Midbrain (tissue), 1 donor: ENCODE measurements at regions not wholly inside any gene's neighbourhood (a gene's known extent, or its start where the extent isn't known, plus 50 kb on each side); places are given as distances from the start of the nearest gene placed in this dataset.
"Not testable (repeated sequence)": the region's sequence is repeated elsewhere in the genome, so short reads cannot be mapped to it uniquely, and the experiment has no call there.

ENCODE experiments used
- DNase-seq: peaks from one replicate; lab custom pipeline; 2025; lab: John Stamatoyannopoulos, UW

- no peak for DNase-seq
Measured at GRCh38 chr13:70275841-70276240, 167.6 kb upstream of the KLHL1 start.

GRCh38 chr13:70255406-70255991 is 147.2 kb upstream of the KLHL1 start:
- no peak for DNase-seq

GRCh38 chr13:70253834-70254233 is 145.6 kb upstream of the KLHL1 start:
- DNase-seq = no peak

DNA sequence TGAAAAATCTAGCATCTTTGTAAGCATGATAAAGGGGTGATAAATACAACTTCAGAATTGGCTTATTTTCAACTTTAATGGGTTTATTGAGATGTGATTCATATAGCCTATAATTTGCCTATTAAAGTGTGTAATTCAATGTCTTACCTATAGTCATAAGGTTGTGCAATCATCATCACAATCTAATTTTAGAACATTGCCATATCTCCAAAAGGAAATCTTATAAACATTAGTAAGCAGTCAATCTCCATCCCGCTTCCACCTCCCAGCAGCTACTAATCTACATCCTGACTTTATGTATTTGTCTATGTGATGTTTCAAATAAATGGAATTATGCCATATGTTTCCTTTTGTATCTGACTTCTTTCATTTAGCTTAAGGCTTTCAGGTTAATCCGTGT is 145.2 kb upstream of the KLHL1 start:
- DNase-seq = no peak

DNA sequence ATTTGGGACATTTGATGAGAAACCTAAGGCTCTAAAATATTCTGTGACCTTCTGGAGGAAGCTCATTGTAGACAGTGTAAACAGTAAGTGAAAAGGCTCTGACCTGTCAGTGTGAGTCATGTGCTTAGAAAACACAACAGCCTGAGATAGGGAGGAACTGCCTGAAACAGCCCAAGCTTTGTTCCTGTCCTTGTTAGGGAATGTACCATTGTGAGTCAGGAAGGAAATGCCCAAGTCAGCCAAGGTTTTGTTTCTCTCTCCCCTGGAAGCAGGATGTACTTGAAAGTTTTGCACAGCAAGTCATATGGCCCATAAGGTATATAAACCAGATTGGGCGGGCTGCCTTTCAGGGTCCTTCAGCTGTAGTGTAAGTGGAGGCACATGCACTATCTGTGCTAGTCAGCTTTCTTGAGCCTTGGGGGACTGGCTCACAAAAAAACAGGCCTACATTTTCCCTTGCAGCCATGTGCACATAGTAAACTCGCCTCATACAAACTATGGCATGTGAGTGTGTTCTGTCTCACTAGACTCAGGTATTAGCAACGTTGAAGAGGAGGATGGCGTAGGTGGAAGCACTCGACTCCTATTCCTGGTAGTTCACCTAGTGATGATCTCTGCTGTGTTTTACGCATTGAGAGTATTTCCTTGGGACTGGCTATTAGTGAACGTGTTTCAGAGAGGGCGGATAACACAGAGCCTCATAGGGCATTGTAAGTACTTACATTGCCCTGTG is 141.2 kb upstream of the KLHL1 start:
- DNase-seq = no peak

DNA sequence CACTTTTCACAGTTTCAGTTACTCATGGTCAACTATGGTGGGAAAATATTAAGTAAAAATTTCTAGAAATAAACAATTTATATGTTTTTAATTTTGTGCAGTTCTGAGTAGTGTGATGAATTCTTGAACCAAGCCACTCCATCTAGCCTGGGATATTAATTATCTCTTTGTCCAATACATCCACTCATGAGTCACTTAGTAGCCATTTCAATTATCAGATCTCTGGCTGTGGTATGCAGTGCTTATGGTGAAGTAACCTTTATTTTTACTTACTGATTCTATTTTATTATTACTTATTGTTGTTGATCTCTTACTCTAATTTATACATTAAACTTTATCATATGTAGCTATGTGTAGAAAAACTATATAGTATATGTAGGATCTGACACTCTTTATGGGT is 128.9 kb upstream of the KLHL1 start:
- DNase-seq = no peak

- DNase-seq = no peak
Measured at GRCh38 chr13:70235565-70235964, 127.3 kb upstream of the KLHL1 start.

GRCh38 chr13:70223911-70224310 is 115.7 kb upstream of the KLHL1 start:
- DNase-seq = no peak

GRCh38 chr13:70222926-70223325 is 114.7 kb upstream of the KLHL1 start:
- DNase-seq = no peak

- no peak for DNase-seq
Measured at GRCh38 chr13:70218618-70219017, 110.4 kb upstream of the KLHL1 start.

DNA sequence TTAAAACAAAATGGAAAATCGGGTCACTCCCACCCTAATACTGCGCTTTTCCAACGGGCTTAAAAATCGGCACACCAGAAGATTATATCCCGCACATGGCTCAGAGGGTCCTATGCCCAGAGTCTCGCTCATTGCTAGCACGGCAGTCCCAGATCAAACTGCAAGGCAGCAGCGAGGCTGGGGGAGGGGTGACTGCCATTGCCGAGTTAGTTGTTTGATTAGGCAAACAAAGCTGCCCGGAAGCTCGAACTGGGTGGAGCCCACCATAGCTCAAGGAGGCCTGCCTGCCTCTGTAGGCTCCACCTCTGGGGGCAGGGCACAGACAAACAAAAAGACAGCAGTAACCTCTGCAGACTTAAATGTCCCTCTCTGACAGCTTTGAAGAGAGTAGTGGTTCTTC is 100.7 kb upstream of the KLHL1 start:
- DNase-seq = not testable (repeated sequence)

- DNase-seq = no peak
Measured at GRCh38 chr13:70206671-70207070, 98.4 kb upstream of the KLHL1 start.

DNA sequence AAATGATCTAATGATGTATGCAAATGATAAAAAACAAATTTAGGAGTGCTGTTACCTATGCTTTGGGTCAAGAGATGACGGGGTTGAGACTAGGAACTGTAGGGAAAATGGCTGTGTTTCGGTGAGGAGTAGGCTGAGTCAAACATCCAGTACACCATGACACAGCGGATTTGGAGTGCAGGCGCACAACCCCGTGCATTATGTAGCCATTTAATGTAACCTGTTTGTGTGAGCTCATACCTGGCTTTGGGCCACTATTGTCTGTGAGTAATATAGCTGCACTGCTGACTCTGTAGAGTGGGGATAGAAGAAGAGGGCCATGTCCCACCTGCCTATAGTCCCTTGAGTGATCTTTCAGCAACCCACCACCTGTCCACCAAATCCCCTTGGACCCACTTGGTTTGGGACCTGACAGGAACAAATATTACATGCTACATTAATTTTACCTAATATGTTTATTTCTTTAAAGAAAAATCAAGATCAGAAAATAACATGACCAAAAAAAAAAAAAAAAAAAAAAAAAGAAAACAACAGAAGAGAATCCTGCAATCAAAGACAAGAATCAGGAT is 95.5 kb upstream of the KLHL1 start:
- no peak for DNase-seq

GRCh38 chr13:70191034-70191433 is 82.8 kb upstream of the KLHL1 start:
- no peak for DNase-seq

DNA sequence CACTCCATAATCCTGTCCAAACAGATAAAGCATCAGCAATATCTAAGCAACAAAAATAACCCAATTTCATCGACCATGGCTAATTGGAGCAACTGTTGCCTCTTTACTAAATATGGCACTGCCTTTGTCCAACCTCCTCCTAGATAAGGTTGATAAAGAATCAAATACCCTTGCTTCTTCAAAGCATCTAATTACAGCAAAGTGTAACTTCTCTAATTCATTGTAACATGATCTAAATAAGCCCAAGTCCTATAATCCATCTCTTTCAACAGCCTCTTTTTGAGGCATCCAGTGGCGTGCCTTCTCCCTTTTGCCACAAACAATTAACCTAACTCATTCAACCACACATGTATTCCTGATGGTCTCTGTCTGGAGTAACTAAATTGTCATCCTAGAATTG is 81.7 kb upstream of the KLHL1 start:
- DNase-seq = no peak

DNA sequence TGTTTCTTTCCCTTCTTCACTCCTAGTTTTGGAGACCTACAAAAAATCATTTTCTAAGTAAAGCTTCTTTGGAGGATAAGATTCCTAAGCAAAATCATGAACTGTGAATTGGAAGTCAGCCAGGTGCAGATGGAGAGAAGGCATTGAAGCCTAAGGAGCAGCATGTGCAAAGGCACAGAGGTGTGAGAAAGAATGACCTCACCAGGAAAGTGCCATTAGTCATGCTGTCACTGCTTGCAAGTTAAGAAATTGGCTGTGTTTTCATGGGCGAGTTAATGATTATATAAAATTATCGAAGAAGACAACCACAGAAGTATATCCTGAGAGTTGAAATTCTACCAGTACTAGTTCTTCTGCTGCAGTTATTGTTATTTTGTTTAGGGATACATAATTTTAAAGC is 80.3 kb upstream of the KLHL1 start:
- DNase-seq = no peak

DNA sequence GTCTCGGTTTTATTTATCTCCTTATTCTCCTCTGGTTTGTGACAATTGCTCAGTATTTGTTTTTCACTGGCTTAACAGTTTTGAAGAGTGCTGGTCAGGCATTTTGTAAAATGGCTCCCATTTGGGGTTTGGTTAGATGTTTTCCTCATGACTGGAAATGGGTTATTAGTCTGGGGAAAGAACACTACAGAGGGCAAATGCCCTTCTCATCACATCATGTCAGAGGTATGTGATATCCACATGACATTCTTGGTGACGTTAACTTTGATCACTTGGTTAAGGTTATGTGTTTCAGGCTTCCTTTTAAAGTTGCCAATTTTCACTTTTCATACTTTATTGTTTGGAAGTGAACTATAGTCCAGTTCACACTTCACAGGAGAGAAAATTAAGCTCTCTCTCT is 74.8 kb upstream of the KLHL1 start:
- DNase-seq = no peak
